ENCODE measurements at regions not wholly inside any gene's neighbourhood (a gene's known extent, or its start where the extent isn't known, plus 50 kb on each side); places are given as distances from the start of the nearest gene placed in this dataset.

GRCh38 chr9:115650768-115651167, 502.8 kb upstream of the PAPPA start:
- no peak overlapping the region for H3K4me3 ChIP-seq (ENCODE audit: low read depth, low read length)
- DNase-seq (ENCODE audit: low read depth): peak; percentile 78
- no peak for TF ChIP-seq CTCF (IDR thresholded peaks at IDR 0.05; ENCODE audit: insufficient read depth, low read depth, low read length)

GRCh38 chr9:115651461-115651860, 502.1 kb upstream of the PAPPA start:
- DNase-seq (ENCODE audit: low read depth): peak; percentile 47
- no peak for TF ChIP-seq CTCF (IDR thresholded peaks at IDR 0.05; ENCODE audit: insufficient read depth, low read depth, low read length)
- no peak overlapping the region for H3K4me3 ChIP-seq (ENCODE audit: low read depth, low read length)

GRCh38 chr9:115653171-115653606, 500.4 kb upstream of the PAPPA start:
- peak; percentile 91 for DNase-seq (ENCODE audit: low read depth)
- no peak for TF ChIP-seq CTCF (IDR thresholded peaks at IDR 0.05; ENCODE audit: insufficient read depth, low read depth, low read length)
- H3K4me3 ChIP-seq (ENCODE audit: low read depth, low read length): no peak overlapping the region

- no peak overlapping the region for H3K4me3 ChIP-seq (ENCODE audit: low read depth, low read length)
- DNase-seq (ENCODE audit: low read depth): no peak
- no peak for TF ChIP-seq CTCF (IDR thresholded peaks at IDR 0.05; ENCODE audit: insufficient read depth, low read depth, low read length)
Observed at GRCh38 chr9:115657695-115658094, 495.9 kb upstream of the PAPPA start.

GRCh38 chr9:115665519-115665918, 488.1 kb upstream of the PAPPA start:
- DNase-seq (ENCODE audit: low read depth): no peak
- TF ChIP-seq CTCF (IDR thresholded peaks at IDR 0.05; ENCODE audit: insufficient read depth, low read depth, low read length): no peak
- H3K4me3 ChIP-seq (ENCODE audit: low read depth, low read length): no peak overlapping the region

GRCh38 chr9:115668521-115668920, 485.1 kb upstream of the PAPPA start:
- H3K4me3 ChIP-seq (ENCODE audit: low read depth, low read length): no peak overlapping the region
- DNase-seq (ENCODE audit: low read depth): peak; percentile 92
- TF ChIP-seq CTCF (IDR thresholded peaks at IDR 0.05; ENCODE audit: insufficient read depth, low read depth, low read length): no peak

- TF ChIP-seq CTCF (IDR thresholded peaks at IDR 0.05; ENCODE audit: insufficient read depth, low read depth, low read length): no peak
Observed at GRCh38 chr9:115671236-115671962, 482.2 kb upstream of the PAPPA start.

More at GRCh38 chr9:115671236-115671962, 482.2 kb upstream of the PAPPA start:
- H3K4me3 ChIP-seq (ENCODE audit: low read depth, low read length): no peak overlapping the region
- no peak for DNase-seq (ENCODE audit: low read depth)
